Ishikawa (cell line): ENCODE measurements at regions not wholly inside any gene's neighbourhood (a gene's known extent, or its start where the extent isn't known, plus 50 kb on each side); places are given as distances from the start of the nearest gene placed in this dataset.

Experiments used
- CEBPB ChIP-seq: IDR thresholded peaks from 2 replicates; pipeline ENCODE4 v1.6.1; 2012
- CREB1 ChIP-seq: IDR thresholded peaks from 2 replicates; pipeline ENCODE4 v1.6.1; 2012; ENCODE audit warnings: low read depth
- EGR1 ChIP-seq: IDR thresholded peaks from 2 replicates; pipeline ENCODE4 v1.6.1; 2012
- EP300 ChIP-seq: IDR thresholded peaks from 2 replicates; pipeline ENCODE4 v1.6.1; 2012; ENCODE audit warnings: borderline replicate concordance
- FOXM1 ChIP-seq: IDR thresholded peaks from 2 replicates; pipeline ENCODE4 v1.6.1; 2012; ENCODE audit warnings: low read depth, borderline replicate concordance
- NFIC ChIP-seq: IDR thresholded peaks from 2 replicates; pipeline ENCODE4 v1.6.1; 2012
- RAD21 ChIP-seq: IDR thresholded peaks from 2 replicates; pipeline ENCODE4 v1.6.1; 2012; ENCODE audit warnings: low read depth
- TAF1 ChIP-seq: IDR thresholded peaks from 2 replicates; pipeline ENCODE4 v1.6.1; 2012; ENCODE audit warnings: low read depth, mild to moderate bottlenecking
- TCF12 ChIP-seq: IDR thresholded peaks from 2 replicates; pipeline ENCODE4 v1.6.1; 2012; ENCODE audit warnings: low read depth
- TEAD4 ChIP-seq: IDR thresholded peaks from 2 replicates; pipeline ENCODE4 v1.6.1; 2012
- YY1 ChIP-seq: IDR thresholded peaks from 2 replicates; pipeline ENCODE4 v1.6.1; 2012; ENCODE audit warnings: low read depth
- ZBTB7A ChIP-seq: IDR thresholded peaks from 2 replicates; pipeline ENCODE4 v1.6.1; 2012; ENCODE audit warnings: low read depth
- TF ChIP-seq, protein P1 (sequence below): IDR thresholded peaks from 2 replicates; pipeline ENCODE4 v1.6.1; 2012
- TF ChIP-seq, protein P2 (sequence below): IDR thresholded peaks from 2 replicates; pipeline ENCODE4 v1.6.1; 2012; ENCODE audit warnings: low read depth, mild to moderate bottlenecking
- TF ChIP-seq, protein P3 (sequence below): IDR thresholded peaks from 2 replicates; pipeline ENCODE4 v1.6.1; 2012

DNA sequence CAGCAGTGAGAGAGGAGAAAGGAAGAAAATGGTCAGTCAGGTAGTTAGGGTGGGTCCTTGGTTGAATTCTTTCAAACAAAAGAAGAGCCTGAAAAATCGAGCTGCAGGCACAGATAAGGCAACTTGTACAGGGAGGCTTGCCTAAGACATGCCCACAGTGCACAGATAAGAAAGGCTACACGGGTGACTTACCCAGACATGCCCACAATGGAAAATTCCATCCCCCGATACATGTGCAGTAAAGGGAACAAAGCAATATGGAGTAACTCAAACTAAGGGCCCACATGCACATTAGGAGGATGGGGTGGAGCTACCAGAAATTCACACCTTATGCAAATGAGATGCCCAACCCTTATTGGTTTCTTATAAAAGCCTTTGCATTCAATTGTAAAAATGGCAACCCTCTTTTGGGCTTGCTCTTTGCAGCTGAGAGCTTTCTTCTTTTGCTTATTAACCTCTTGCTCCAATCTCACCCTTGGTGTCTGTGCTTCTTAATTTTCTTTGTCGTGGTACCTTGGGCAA, 110.3 kb upstream of the RMP24 start:
- no peak for TF ChIP-seq TAF1
- TF ChIP-seq CEBPB = no peak
- TF ChIP-seq, protein P1, sequence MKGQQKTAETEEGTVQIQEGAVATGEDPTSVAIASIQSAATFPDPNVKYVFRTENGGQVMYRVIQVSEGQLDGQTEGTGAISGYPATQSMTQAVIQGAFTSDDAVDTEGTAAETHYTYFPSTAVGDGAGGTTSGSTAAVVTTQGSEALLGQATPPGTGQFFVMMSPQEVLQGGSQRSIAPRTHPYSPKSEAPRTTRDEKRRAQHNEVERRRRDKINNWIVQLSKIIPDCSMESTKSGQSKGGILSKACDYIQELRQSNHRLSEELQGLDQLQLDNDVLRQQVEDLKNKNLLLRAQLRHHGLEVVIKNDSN = no peak
- TF ChIP-seq EGR1 = no peak
- TF ChIP-seq ZBTB7A = no peak
- no peak for TF ChIP-seq FOXM1
- TF ChIP-seq TCF12 = no peak
- TF ChIP-seq EP300 = no peak
- no peak for TF ChIP-seq TEAD4
- TF ChIP-seq NFIC = no peak
- TF ChIP-seq, protein P2, sequence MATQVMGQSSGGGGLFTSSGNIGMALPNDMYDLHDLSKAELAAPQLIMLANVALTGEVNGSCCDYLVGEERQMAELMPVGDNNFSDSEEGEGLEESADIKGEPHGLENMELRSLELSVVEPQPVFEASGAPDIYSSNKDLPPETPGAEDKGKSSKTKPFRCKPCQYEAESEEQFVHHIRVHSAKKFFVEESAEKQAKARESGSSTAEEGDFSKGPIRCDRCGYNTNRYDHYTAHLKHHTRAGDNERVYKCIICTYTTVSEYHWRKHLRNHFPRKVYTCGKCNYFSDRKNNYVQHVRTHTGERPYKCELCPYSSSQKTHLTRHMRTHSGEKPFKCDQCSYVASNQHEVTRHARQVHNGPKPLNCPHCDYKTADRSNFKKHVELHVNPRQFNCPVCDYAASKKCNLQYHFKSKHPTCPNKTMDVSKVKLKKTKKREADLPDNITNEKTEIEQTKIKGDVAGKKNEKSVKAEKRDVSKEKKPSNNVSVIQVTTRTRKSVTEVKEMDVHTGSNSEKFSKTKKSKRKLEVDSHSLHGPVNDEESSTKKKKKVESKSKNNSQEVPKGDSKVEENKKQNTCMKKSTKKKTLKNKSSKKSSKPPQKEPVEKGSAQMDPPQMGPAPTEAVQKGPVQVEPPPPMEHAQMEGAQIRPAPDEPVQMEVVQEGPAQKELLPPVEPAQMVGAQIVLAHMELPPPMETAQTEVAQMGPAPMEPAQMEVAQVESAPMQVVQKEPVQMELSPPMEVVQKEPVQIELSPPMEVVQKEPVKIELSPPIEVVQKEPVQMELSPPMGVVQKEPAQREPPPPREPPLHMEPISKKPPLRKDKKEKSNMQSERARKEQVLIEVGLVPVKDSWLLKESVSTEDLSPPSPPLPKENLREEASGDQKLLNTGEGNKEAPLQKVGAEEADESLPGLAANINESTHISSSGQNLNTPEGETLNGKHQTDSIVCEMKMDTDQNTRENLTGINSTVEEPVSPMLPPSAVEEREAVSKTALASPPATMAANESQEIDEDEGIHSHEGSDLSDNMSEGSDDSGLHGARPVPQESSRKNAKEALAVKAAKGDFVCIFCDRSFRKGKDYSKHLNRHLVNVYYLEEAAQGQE = no peak
- TF ChIP-seq, protein P3, sequence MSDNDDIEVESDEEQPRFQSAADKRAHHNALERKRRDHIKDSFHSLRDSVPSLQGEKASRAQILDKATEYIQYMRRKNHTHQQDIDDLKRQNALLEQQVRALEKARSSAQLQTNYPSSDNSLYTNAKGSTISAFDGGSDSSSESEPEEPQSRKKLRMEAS = no peak
- no peak for TF ChIP-seq CREB1
- no peak for TF ChIP-seq YY1

DNA sequence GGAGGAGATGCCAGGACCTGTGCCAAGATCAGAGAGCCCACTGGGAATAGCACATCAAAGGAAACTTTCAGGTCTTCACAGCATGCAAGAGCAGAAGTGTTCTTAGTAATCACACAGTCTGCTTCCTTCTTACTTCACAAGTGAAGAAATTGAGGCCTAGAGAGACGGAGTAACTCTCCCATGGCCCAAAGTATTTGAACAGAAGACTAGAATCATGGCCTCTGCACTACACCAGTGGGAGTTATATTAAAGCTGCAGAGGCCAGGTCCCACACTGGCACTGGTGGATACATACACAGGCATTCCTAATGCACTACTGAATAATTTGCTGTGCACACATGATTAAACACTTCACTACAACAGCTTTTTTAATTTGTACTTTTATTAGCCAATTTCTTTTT, 107.6 kb upstream of the RMP24 start:
- no peak for TF ChIP-seq FOXM1
- TF ChIP-seq, protein P2 = no peak
- TF ChIP-seq YY1 = no peak
- TF ChIP-seq, protein P3 = no peak
- no peak for TF ChIP-seq TEAD4
- TF ChIP-seq EGR1 = no peak
- no peak for TF ChIP-seq ZBTB7A
- TF ChIP-seq CREB1 = no peak
- TF ChIP-seq CEBPB = no peak
- no peak for TF ChIP-seq TAF1
- no peak for TF ChIP-seq EP300
- TF ChIP-seq TCF12 = no peak
- TF ChIP-seq NFIC = no peak

DNA sequence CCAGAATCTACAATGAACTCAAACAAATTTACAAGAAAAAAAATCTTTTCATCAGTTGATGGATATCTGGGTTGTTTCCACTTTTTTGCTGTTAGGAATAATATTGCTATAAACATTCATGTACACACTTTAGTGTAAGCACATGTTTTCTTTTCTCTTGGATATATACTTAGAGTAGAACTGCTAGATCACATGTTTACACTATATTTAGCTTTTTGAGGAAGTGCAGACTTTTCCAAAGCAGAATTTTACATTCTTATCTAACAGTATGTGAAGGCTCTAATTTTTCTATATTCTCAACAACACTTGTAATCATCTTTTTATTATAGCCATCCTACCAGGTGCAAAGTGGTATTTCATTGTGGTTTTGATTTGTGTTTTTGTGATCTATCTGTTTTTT, 103.6 kb upstream of the RMP24 start:
- TF ChIP-seq RAD21 (no peak), YY1 (no peak), FOXM1 (no peak), CREB1 (no peak), CEBPB (no peak), TAF1 (no peak), TEAD4 (no peak), EGR1 (no peak), TCF12 (no peak), NFIC (no peak), ZBTB7A (no peak), EP300 (no peak)
- TF ChIP-seq, protein P3 = no peak
- TF ChIP-seq, protein P1 = no peak
- TF ChIP-seq, protein P2 = no peak

DNA sequence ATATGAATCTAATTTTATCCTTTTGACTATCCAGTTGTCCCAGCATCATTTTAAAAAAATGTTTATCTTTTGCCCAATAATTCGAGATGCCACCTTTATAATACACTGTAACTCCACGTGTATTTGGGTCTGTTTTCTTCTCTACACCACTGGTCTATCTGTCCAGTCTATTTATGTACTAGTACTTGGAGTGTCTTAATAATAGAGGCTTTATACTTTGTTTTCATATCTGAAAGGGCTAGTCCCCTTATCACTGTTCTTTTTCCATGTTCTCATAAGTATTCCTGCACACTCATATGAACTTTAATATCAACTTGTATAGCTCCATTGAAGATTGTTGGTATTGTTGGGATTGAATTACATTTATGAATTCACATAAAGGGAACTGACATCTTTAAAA, 101.1 kb upstream of the RMP24 start:
- TF ChIP-seq TEAD4 (no peak), ZBTB7A (no peak), TAF1 (no peak), EP300 (no peak), CREB1 (no peak), TCF12 (no peak), RAD21 (no peak), NFIC (no peak), EGR1 (no peak), CEBPB (no peak), YY1 (no peak), FOXM1 (no peak)
- TF ChIP-seq, protein P3 = no peak
- TF ChIP-seq, protein P1 = no peak
- TF ChIP-seq, protein P2 = no peak
